ENCODE measurements at regions not wholly inside any gene's neighbourhood (a gene's known extent, or its start where the extent isn't known, plus 50 kb on each side); places are given as distances from the start of the nearest gene placed in this dataset.

DNA sequence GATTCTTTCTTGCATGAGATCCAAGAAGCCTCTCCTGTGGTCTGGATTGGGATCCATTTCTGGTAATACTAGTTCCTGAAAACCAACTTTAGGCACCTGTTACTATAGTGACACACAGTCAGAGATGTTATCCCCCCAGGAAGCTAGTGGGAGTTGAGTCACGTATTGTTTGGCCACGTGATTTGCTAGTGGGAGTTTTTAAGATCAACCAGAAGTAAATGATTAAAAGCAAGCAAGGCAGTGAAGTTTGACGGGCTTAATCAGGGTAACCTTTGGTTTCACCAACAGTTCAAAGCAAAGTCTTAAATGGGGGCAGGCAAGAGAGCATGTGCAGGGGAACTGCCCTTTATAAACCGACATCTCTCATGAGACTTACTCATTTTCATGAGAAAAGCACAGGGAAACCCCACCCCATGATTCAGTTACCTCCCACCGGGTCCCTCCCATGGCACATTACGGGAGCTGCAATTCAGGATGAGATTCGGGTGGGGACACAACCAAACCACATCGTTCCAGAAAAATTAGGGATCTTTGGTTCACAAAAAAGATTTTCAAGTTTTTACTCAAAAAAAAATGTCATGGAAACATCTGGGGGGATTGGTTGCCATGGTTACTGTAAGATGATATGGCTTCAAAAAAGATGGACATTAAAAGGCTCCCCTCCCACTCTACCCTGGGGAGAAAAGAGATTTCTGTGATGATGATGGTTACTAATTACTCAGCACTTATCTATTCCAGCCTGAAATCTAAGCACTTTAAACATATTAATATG, 483.1 kb upstream of the ERCC4 start (continued):
- no peak for TF ChIP-seq ZMYM4 (CRISPR knock-in tag; IDR thresholded peaks at IDR 0.05)
- TF ChIP-seq ZNF766 (CRISPR knock-in tag; IDR thresholded peaks at IDR 0.05; ENCODE audit: borderline replicate concordance): no peak
- TF ChIP-seq, protein P1, sequence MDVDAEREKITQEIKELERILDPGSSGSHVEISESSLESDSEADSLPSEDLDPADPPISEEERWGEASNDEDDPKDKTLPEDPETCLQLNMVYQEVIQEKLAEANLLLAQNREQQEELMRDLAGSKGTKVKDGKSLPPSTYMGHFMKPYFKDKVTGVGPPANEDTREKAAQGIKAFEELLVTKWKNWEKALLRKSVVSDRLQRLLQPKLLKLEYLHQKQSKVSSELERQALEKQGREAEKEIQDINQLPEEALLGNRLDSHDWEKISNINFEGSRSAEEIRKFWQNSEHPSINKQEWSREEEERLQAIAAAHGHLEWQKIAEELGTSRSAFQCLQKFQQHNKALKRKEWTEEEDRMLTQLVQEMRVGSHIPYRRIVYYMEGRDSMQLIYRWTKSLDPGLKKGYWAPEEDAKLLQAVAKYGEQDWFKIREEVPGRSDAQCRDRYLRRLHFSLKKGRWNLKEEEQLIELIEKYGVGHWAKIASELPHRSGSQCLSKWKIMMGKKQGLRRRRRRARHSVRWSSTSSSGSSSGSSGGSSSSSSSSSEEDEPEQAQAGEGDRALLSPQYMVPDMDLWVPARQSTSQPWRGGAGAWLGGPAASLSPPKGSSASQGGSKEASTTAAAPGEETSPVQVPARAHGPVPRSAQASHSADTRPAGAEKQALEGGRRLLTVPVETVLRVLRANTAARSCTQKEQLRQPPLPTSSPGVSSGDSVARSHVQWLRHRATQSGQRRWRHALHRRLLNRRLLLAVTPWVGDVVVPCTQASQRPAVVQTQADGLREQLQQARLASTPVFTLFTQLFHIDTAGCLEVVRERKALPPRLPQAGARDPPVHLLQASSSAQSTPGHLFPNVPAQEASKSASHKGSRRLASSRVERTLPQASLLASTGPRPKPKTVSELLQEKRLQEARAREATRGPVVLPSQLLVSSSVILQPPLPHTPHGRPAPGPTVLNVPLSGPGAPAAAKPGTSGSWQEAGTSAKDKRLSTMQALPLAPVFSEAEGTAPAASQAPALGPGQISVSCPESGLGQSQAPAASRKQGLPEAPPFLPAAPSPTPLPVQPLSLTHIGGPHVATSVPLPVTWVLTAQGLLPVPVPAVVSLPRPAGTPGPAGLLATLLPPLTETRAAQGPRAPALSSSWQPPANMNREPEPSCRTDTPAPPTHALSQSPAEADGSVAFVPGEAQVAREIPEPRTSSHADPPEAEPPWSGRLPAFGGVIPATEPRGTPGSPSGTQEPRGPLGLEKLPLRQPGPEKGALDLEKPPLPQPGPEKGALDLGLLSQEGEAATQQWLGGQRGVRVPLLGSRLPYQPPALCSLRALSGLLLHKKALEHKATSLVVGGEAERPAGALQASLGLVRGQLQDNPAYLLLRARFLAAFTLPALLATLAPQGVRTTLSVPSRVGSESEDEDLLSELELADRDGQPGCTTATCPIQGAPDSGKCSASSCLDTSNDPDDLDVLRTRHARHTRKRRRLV (CRISPR knock-in tag; IDR thresholded peaks at IDR 0.05): no peak
- TF ChIP-seq ZKSCAN8 (CRISPR knock-in tag; IDR thresholded peaks at IDR 0.05; ENCODE audit: borderline replicate concordance): 0 out of 2 replicates have a peak, but pooled peaks have one; percentile 21
- TF ChIP-seq SIN3B (IDR thresholded peaks at IDR 0.05; ENCODE audit: low read length): no peak
- TF ChIP-seq ZNF597 (CRISPR knock-in tag; IDR thresholded peaks at IDR 0.05): no peak
- no peak for TF ChIP-seq CBX2 (IDR thresholded peaks at IDR 0.05; ENCODE audit: low read depth, low read length)
- TF ChIP-seq CBX2 (CRISPR knock-in tag; IDR thresholded peaks at IDR 0.05; ENCODE audit: low read depth): no peak
- no peak for TF ChIP-seq ZBTB34 (CRISPR knock-in tag; IDR thresholded peaks at IDR 0.05)
- TF ChIP-seq ZNF121 (CRISPR knock-in tag; IDR thresholded peaks at IDR 0.05): no peak
- TF ChIP-seq IRF2 (CRISPR knock-in tag; IDR thresholded peaks at IDR 0.05): 0 out of 2 replicates have a peak, but pooled peaks have one; percentile 23
- TF ChIP-seq BRD4 (CRISPR knock-in tag; IDR thresholded peaks at IDR 0.05): no peak
- TF ChIP-seq JUND (CRISPR knock-in tag; IDR thresholded peaks at IDR 0.05): no peak
- no peak for TF ChIP-seq ZBTB43 (CRISPR knock-in tag; conservative IDR thresholded peaks at IDR 0.05)
- no peak for TF ChIP-seq CENPT (CRISPR knock-in tag; IDR thresholded peaks at IDR 0.05; ENCODE audit: low read depth)
- TF ChIP-seq ZNF24 (IDR thresholded peaks at IDR 0.05): no peak
- TF ChIP-seq NR2F6 (IDR thresholded peaks at IDR 0.05): no peak
- TF ChIP-seq NR2F6 (CRISPR knock-in tag; IDR thresholded peaks at IDR 0.05): peak; percentile 15; the same call in 1 of the 2 replicates
- TF ChIP-seq ZNF234 (CRISPR knock-in tag; conservative IDR thresholded peaks at IDR 0.05): no peak
- TF ChIP-seq ZNF580 (CRISPR knock-in tag; IDR thresholded peaks at IDR 0.05; ENCODE audit: borderline replicate concordance, low read depth): 0 out of 2 replicates have a peak, but pooled peaks have one; percentile 21
- TF ChIP-seq KAT7 (CRISPR knock-in tag; IDR thresholded peaks at IDR 0.05; ENCODE audit: borderline replicate concordance): no peak
- TF ChIP-seq ZNF713 (CRISPR knock-in tag; IDR thresholded peaks at IDR 0.05): no peak
